Activated CD8-positive, alpha-beta T cell treated with anti-CD3 and anti-CD28 coated beads for 36 hours (primary cell): ENCODE measurements at regions not wholly inside any gene's neighbourhood (a gene's known extent, or its start where the extent isn't known, plus 50 kb on each side); places are given as distances from the start of the nearest gene placed in this dataset.

Experiments
- ATAC-seq: fragments of 200-7000 bp; cut with Tn5 transposase; one replicate; pipeline ENCODE4 v1.10.0; 2021; ENCODE audit warnings: mild to moderate bottlenecking, moderate library complexity
- CTCF ChIA-PET: fragments of 350-600 bp; sonication (Branson Sonifier 250); formaldehyde crosslinking; loops from one replicate; lab custom pipeline; 2021; ENCODE audit warnings: antibody characterized with exemption; lab: Charles Lee
- POLR2A ChIA-PET: fragments of 350-600 bp; sonication (Branson Sonifier 250); formaldehyde crosslinking; loops from one replicate; lab custom pipeline; 2021; ENCODE audit warnings: antibody characterized with exemption; lab: Charles Lee
- DNase-seq: peaks from one replicate; pipeline ENCODE4 v3.0.0-alpha.2; 2020
- H3K27ac Mint-ChIP-seq: one replicate; pipeline ENCODE4 v1.8.0; 2021; ENCODE audit warnings: mild to moderate bottlenecking, mixed read lengths
- H3K27me3 Mint-ChIP-seq: one replicate; pipeline ENCODE4 v1.8.0; 2021; ENCODE audit warnings: mixed read lengths
- H3K36me3 Mint-ChIP-seq: one replicate; pipeline ENCODE4 v1.8.0; 2021; ENCODE audit warnings: low read depth, mixed read lengths
- H3K4me1 Mint-ChIP-seq: one replicate; pipeline ENCODE4 v1.8.0; 2021; ENCODE audit warnings: low read depth, mixed read lengths
- H3K4me3 Mint-ChIP-seq: one replicate; pipeline ENCODE4 v1.8.0; 2021; ENCODE audit warnings: mild to moderate bottlenecking, moderate library complexity, mixed read lengths
- H3K9me3 Mint-ChIP-seq: one replicate; pipeline ENCODE4 v1.8.0; 2021; ENCODE audit warnings: mixed read lengths
- CTCF ChIP-seq: fragments of 200-600 bp; IDR thresholded peaks from one replicate; pipeline ENCODE4 v1.8.0; 2022; ENCODE audit warnings: antibody characterized with exemption, mild to moderate bottlenecking
- intact Hi-C: fragments of 100-400 bp; cut with micrococcal nuclease; formaldehyde crosslinking; loops from one replicate; pipeline ENCODE4 v1.10.0; 2022

GRCh38 chr12:111209811-111210210 is 159.1 kb downstream of the PHETA1 start:
- no peaks in the 10 kb centered on the region for H3K9me3 Mint-ChIP-seq
- peaks cover 4% of the 10 kb centered on the region for H3K27me3 Mint-ChIP-seq
- DNase-seq, result no peak
- ChIA-PET POLR2A (no interaction called here), CTCF (no interaction called here)
- no peaks in the 10 kb centered on the region for H3K4me1 Mint-ChIP-seq
- H3K27ac Mint-ChIP-seq, result no peak overlapping the region
- no peaks in the 10 kb centered on the region for H3K36me3 Mint-ChIP-seq
- H3K4me3 Mint-ChIP-seq, result no peak overlapping the region
- TF ChIP-seq CTCF, result no peak
- intact Hi-C loops, result no loop called here
- ATAC-seq, result no peak

DNA sequence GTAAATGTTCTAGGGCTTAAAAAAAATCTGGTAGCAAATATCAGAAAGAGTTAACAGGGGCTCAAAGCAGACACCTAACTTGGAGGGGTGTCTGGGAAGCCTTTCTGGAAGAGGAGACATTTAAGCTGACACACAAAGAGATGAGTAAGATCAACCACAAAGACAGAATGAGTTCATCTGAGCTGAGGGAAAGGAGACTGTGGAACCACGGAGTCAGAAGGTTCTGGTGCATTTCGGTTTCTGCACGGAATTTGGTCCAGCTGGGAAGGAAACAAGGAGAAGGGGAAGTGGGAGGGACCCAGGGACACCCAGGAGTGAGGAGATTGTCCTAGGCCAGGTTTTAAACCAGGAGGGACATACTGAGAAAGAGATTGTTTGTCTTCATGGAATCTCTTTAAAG is 161.1 kb downstream of the PHETA1 start:
- TF ChIP-seq CTCF, result no peak
- H3K4me3 Mint-ChIP-seq, result no peak overlapping the region
- H3K27ac Mint-ChIP-seq, result no peak overlapping the region
- no peaks in the 10 kb centered on the region for H3K36me3 Mint-ChIP-seq
- DNase-seq (no peak), ATAC-seq (no peak)
- H3K4me1 Mint-ChIP-seq, result no peaks in the 10 kb centered on the region
- ChIA-PET POLR2A (no interaction called here), CTCF (no interaction called here)
- intact Hi-C loops, result no loop called here
- H3K27me3 Mint-ChIP-seq, result peaks cover 4% of the 10 kb centered on the region
- H3K9me3 Mint-ChIP-seq, result no peaks in the 10 kb centered on the region

DNA sequence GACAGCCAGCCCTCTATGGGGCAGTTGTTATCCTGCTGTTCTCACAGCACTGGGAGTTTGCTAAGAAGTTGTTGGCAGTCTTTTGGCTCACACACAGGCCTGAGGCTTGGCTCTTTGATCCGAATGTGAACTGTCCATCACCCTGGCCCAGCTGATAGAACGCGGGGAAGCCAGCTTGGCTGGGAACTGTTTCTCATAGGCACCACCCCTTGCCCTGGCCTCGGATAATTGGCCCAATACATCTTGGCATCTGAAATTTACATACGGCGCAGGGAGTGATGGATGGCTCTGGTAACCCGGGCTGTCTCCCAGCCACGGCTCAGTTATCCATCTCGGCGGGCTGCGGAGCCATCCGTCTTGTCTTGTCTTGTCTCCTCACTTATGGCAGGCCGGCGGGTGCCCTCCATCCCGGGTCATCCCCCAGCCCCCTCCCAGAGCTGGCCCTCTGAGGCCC is 164.1 kb downstream of the PHETA1 start:
- TF ChIP-seq CTCF, result no peak
- intact Hi-C loops, result no loop called here
- peaks cover 8% of the 10 kb centered on the region for H3K4me1 Mint-ChIP-seq
- DNase-seq (no peak), ATAC-seq (no peak)
- no peak overlapping the region for H3K27ac Mint-ChIP-seq
- POLR2A ChIA-PET, result no interaction called here
- H3K27me3 Mint-ChIP-seq, result peaks cover 13% of the 10 kb centered on the region
- no peaks in the 10 kb centered on the region for H3K9me3 Mint-ChIP-seq
- H3K4me3 Mint-ChIP-seq, result no peak overlapping the region
- CTCF ChIA-PET, result no interaction called here
- H3K36me3 Mint-ChIP-seq, result no peaks in the 10 kb centered on the region

DNA sequence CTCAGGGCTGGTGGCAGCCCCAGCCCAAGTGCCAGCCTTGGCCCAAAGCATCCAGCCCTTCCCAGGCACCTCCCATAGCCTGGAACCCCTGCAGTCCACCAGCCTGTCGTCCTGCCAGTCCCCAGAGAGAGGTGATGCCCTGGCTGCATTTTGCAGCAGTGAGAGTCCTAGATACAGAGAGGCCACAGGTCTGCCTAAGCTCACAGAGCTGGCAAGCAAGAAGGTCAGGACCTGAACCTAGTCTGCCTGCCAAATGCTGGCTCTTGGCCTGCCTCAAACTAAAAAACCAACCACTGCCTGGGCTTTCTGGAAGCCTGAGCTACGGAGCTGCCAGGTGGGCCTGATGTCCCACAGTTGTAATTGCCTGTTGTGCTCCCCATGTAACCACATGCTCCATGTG is 164.9 kb downstream of the PHETA1 start:
- DNase-seq (no peak), ATAC-seq (no peak)
- H3K4me1 Mint-ChIP-seq, result peaks cover 8% of the 10 kb centered on the region
- no peak overlapping the region for H3K4me3 Mint-ChIP-seq
- no peaks in the 10 kb centered on the region for H3K9me3 Mint-ChIP-seq
- no peak for TF ChIP-seq CTCF
- ChIA-PET POLR2A (no interaction called here), CTCF (no interaction called here)
- H3K36me3 Mint-ChIP-seq, result no peaks in the 10 kb centered on the region
- H3K27me3 Mint-ChIP-seq, result peaks cover 14% of the 10 kb centered on the region
- intact Hi-C loops, result no loop called here
- H3K27ac Mint-ChIP-seq, result no peak overlapping the region

GRCh38 chr12:111203446-111203845 is 165.4 kb downstream of the PHETA1 start:
- POLR2A ChIA-PET, result no interaction called here
- H3K9me3 Mint-ChIP-seq, result no peaks in the 10 kb centered on the region
- H3K4me3 Mint-ChIP-seq, result no peak overlapping the region
- no peaks in the 10 kb centered on the region for H3K36me3 Mint-ChIP-seq
- no peak overlapping the region for H3K27ac Mint-ChIP-seq
- CTCF ChIA-PET, result no interaction called here
- no peak for TF ChIP-seq CTCF
- H3K27me3 Mint-ChIP-seq, result peaks cover 14% of the 10 kb centered on the region
- no peak for ATAC-seq
- intact Hi-C loops, result no loop called here
- peaks cover 8% of the 10 kb centered on the region for H3K4me1 Mint-ChIP-seq
- DNase-seq, result no peak
